ENCODE measurements at regions not wholly inside any gene's neighbourhood (a gene's known extent, or its start where the extent isn't known, plus 50 kb on each side); places are given as distances from the start of the nearest gene placed in this dataset.

DNA sequence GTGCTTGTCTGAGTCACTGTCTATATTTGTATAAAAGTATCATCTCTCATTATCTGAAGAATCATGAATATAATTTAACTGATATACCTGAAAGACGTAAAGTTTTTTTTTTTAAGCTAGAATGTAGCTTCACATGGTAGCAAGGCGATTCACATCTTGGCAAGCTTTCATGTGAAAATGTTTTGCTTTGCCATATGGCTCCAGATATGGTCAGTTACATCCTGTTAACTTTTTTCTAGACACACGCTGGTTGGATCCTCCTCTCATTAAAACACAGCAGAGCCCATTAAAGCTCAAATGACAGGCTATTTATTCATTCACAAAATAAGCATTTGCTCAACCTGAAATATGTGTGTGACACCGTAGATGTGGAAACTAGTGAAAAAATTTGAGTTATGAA lies 412.8 kb downstream of the KIF2B start:
- TF ChIP-seq, protein P1, sequence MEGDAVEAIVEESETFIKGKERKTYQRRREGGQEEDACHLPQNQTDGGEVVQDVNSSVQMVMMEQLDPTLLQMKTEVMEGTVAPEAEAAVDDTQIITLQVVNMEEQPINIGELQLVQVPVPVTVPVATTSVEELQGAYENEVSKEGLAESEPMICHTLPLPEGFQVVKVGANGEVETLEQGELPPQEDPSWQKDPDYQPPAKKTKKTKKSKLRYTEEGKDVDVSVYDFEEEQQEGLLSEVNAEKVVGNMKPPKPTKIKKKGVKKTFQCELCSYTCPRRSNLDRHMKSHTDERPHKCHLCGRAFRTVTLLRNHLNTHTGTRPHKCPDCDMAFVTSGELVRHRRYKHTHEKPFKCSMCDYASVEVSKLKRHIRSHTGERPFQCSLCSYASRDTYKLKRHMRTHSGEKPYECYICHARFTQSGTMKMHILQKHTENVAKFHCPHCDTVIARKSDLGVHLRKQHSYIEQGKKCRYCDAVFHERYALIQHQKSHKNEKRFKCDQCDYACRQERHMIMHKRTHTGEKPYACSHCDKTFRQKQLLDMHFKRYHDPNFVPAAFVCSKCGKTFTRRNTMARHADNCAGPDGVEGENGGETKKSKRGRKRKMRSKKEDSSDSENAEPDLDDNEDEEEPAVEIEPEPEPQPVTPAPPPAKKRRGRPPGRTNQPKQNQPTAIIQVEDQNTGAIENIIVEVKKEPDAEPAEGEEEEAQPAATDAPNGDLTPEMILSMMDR (IDR thresholded peaks at IDR 0.05) = no peak
- TF ChIP-seq POLR2A (IDR thresholded peaks at IDR 0.05) (no peak), EP300 (IDR thresholded peaks at IDR 0.05) (no peak)
